ENCODE measurements at regions not wholly inside any gene's neighbourhood (a gene's known extent, or its start where the extent isn't known, plus 50 kb on each side); places are given as distances from the start of the nearest gene placed in this dataset.

GRCh38 chr11:26030399-26030798 lies 301.5 kb upstream of the ANO3 start:
- Histone ChIP-seq H3K9me3 (ENCODE audit: control insufficient read depth, insufficient read depth, low read depth, low read length) (no peaks in the 10 kb centered on the region), H3K79me2 (ENCODE audit: control insufficient read depth, insufficient read depth, low read length) (no peaks in the 10 kb centered on the region), H3K4me1 (ENCODE audit: control insufficient read depth, extremely low read depth, insufficient read depth, low read length) (no peaks in the 10 kb centered on the region), H3K27ac (ENCODE audit: insufficient read depth, low read length) (no peak overlapping the region), H2AFZ (ENCODE audit: low read length) (no peak overlapping the region), H3K27me3 (ENCODE audit: control insufficient read depth, insufficient read depth, low read length) (no peaks in the 10 kb centered on the region), H4K20me1 (ENCODE audit: control insufficient read depth, extremely low read depth, insufficient read depth, low read length) (no peaks in the 10 kb centered on the region), H3K4me2 (ENCODE audit: extremely low read depth, insufficient read depth, low read length) (no peak overlapping the region), H3K36me3 (ENCODE audit: control insufficient read depth, insufficient read depth, low read length) (no peaks in the 10 kb centered on the region), H3K4me3 (replicated peaks in 1 of 4; ENCODE audit: control extremely low read depth in 1 of 4, insufficient read depth in 1 of 4, low read depth in 3 of 4, low read length in 4 of 4) (no peak overlapping the region), H3K9ac (ENCODE audit: insufficient read depth, low read length) (no peak overlapping the region)
- TF ChIP-seq EZH2 (IDR thresholded peaks at IDR 0.05; ENCODE audit: low read length, missing control alignments) (no peak), CTCF (conservative IDR thresholded peaks at IDR 0.05 in 1 of 2, IDR thresholded peaks at IDR 0.05 in 1 of 2; ENCODE audit: low read depth in 1 of 2, low read length in 2 of 2) (no peak)
- no peak for DNase-seq (ENCODE audit: low read depth in 2 of 2)

GRCh38 chr11:26032241-26032640 lies 299.7 kb upstream of the ANO3 start:
- Histone ChIP-seq H3K9me3 (ENCODE audit: control insufficient read depth, insufficient read depth, low read depth, low read length) (no peaks in the 10 kb centered on the region), H3K27ac (ENCODE audit: insufficient read depth, low read length) (no peak overlapping the region), H3K36me3 (ENCODE audit: control insufficient read depth, insufficient read depth, low read length) (no peaks in the 10 kb centered on the region), H3K4me1 (ENCODE audit: control insufficient read depth, extremely low read depth, insufficient read depth, low read length) (no peaks in the 10 kb centered on the region), H3K4me3 (replicated peaks in 1 of 4; ENCODE audit: control extremely low read depth in 1 of 4, insufficient read depth in 1 of 4, low read depth in 3 of 4, low read length in 4 of 4) (no peak overlapping the region), H3K9ac (ENCODE audit: insufficient read depth, low read length) (no peak overlapping the region), H3K79me2 (ENCODE audit: control insufficient read depth, insufficient read depth, low read length) (no peaks in the 10 kb centered on the region), H2AFZ (ENCODE audit: low read length) (no peak overlapping the region), H3K27me3 (ENCODE audit: control insufficient read depth, insufficient read depth, low read length) (no peaks in the 10 kb centered on the region), H3K4me2 (ENCODE audit: extremely low read depth, insufficient read depth, low read length) (no peak overlapping the region), H4K20me1 (ENCODE audit: control insufficient read depth, extremely low read depth, insufficient read depth, low read length) (no peaks in the 10 kb centered on the region)
- TF ChIP-seq EZH2 (IDR thresholded peaks at IDR 0.05; ENCODE audit: low read length, missing control alignments), result no peak
- TF ChIP-seq CTCF (conservative IDR thresholded peaks at IDR 0.05 in 1 of 2, IDR thresholded peaks at IDR 0.05 in 1 of 2; ENCODE audit: low read depth in 1 of 2, low read length in 2 of 2), result no peak
- DNase-seq (ENCODE audit: low read depth in 2 of 2), result no peak

GRCh38 chr11:26035696-26036095 lies 296.2 kb upstream of the ANO3 start:
- no peak for DNase-seq (ENCODE audit: low read depth in 2 of 2)
- Histone ChIP-seq H3K79me2 (ENCODE audit: control insufficient read depth, insufficient read depth, low read length) (no peaks in the 10 kb centered on the region), H3K36me3 (ENCODE audit: control insufficient read depth, insufficient read depth, low read length) (no peaks in the 10 kb centered on the region), H4K20me1 (ENCODE audit: control insufficient read depth, extremely low read depth, insufficient read depth, low read length) (no peaks in the 10 kb centered on the region), H2AFZ (ENCODE audit: low read length) (no peak overlapping the region), H3K4me2 (ENCODE audit: extremely low read depth, insufficient read depth, low read length) (no peak overlapping the region), H3K27ac (ENCODE audit: insufficient read depth, low read length) (no peak overlapping the region), H3K9me3 (ENCODE audit: control insufficient read depth, insufficient read depth, low read depth, low read length) (no peaks in the 10 kb centered on the region), H3K4me1 (ENCODE audit: control insufficient read depth, extremely low read depth, insufficient read depth, low read length) (no peaks in the 10 kb centered on the region), H3K4me3 (replicated peaks in 1 of 4; ENCODE audit: control extremely low read depth in 1 of 4, insufficient read depth in 1 of 4, low read depth in 3 of 4, low read length in 4 of 4) (no peak overlapping the region), H3K9ac (ENCODE audit: insufficient read depth, low read length) (no peak overlapping the region), H3K27me3 (ENCODE audit: control insufficient read depth, insufficient read depth, low read length) (no peaks in the 10 kb centered on the region)
- TF ChIP-seq CTCF (conservative IDR thresholded peaks at IDR 0.05 in 1 of 2, IDR thresholded peaks at IDR 0.05 in 1 of 2; ENCODE audit: low read depth in 1 of 2, low read length in 2 of 2) (no peak), EZH2 (IDR thresholded peaks at IDR 0.05; ENCODE audit: low read length, missing control alignments) (no peak)

All from fibroblast of lung (primary cell).